Mesendoderm (in vitro differentiated cells): ENCODE measurements at regions not wholly inside any gene's neighbourhood (a gene's known extent, or its start where the extent isn't known, plus 50 kb on each side); places are given as distances from the start of the nearest gene placed in this dataset.

ENCODE experiments used
- DNase-seq: peaks from one replicate; pipeline ENCODE4 v3.0.0; 2013
- H2AK5ac ChIP-seq: 2 replicates; pipeline ENCODE4 v1.6.1; 2013; ENCODE audit warnings: low read length, inconsistent platforms
- H2BK120ac ChIP-seq: 2 replicates; pipeline ENCODE4 v1.6.1; 2013; ENCODE audit warnings: low read depth, mild to moderate bottlenecking, low read length, moderate library complexity, mixed read lengths
- H2BK15ac ChIP-seq: replicated peaks from 2 replicates; pipeline ENCODE4 v1.6.1; 2013; ENCODE audit warnings: low read depth, mild to moderate bottlenecking, moderate library complexity
- H2BK5ac ChIP-seq: 2 replicates; pipeline ENCODE4 v1.6.1; 2013; ENCODE audit warnings: low read length, inconsistent platforms
- H3K18ac ChIP-seq: 2 replicates; pipeline ENCODE4 v1.6.1; 2013; ENCODE audit warnings: mild to moderate bottlenecking, low read length, mixed read lengths
- H3K23ac ChIP-seq: one replicate; pipeline ENCODE4 v1.6.1; 2013; ENCODE audit warnings: low read length
- H3K27ac ChIP-seq: 2 replicates; pipeline ENCODE4 v1.5.1; 2013; ENCODE audit warnings: low read depth, mild to moderate bottlenecking, inconsistent platforms, low read length, moderate library complexity
- H3K27me3 ChIP-seq: 2 replicates; pipeline ENCODE4 v1.6.1; 2013; ENCODE audit warnings: low read length, control low read depth, mild to moderate bottlenecking, inconsistent platforms; ENCODE audit not compliant: insufficient read depth, poor library complexity
- H3K36me3 ChIP-seq: 2 replicates; pipeline ENCODE4 v1.6.1; 2013; ENCODE audit warnings: low read length, inconsistent platforms; ENCODE audit not compliant: control insufficient read depth, insufficient read depth
- H3K4ac ChIP-seq: one replicate; pipeline ENCODE4 v1.6.1; 2013; ENCODE audit warnings: low read depth, mild to moderate bottlenecking, low read length, moderate library complexity
- H3K4me1 ChIP-seq: 2 replicates; pipeline ENCODE4 v1.6.1; 2013; ENCODE audit warnings: low read depth, low read length, inconsistent platforms; ENCODE audit not compliant: control insufficient read depth
- H3K4me2 ChIP-seq: 2 replicates; pipeline ENCODE4 v1.6.1; 2013; ENCODE audit warnings: low read length
- H3K4me3 ChIP-seq: 2 replicates; pipeline ENCODE4 v1.5.1; 2013; ENCODE audit warnings: mild to moderate bottlenecking, low read length
- H3K56ac ChIP-seq: one replicate; pipeline ENCODE4 v1.6.1; 2013; ENCODE audit warnings: low read length
- H3K79me1 ChIP-seq: 2 replicates; pipeline ENCODE4 v1.6.1; 2013; ENCODE audit warnings: low read length, inconsistent platforms
- H3K79me2 ChIP-seq: 2 replicates; pipeline ENCODE4 v1.6.1; 2013; ENCODE audit warnings: mild to moderate bottlenecking, low read length; ENCODE audit not compliant: control insufficient read depth, insufficient read depth
- H3K9ac ChIP-seq: 2 replicates; pipeline ENCODE4 v1.6.1; 2013; ENCODE audit warnings: low read length, inconsistent platforms
- H4K5ac ChIP-seq: one replicate; pipeline ENCODE4 v1.6.1; 2013; ENCODE audit warnings: low read length
- H4K8ac ChIP-seq: one replicate; pipeline ENCODE4 v1.6.1; 2013; ENCODE audit warnings: low read depth, mild to moderate bottlenecking, control low read depth, low read length, moderate library complexity
- WGBS: extraction: QIAGEN DNeasy Blood & Tissue Kit; methylation state at CpG from one replicate; pipeline ENCODE4 v1.1.7; 2013; ENCODE audit warnings: low lambda C conversion rate, missing lambda C conversion rate; ENCODE audit not compliant: insufficient coverage; ENCODE audit errors: extremely low coverage; 5-methylcytosine and 5-hydroxymethylcytosine counted together

- DNase-seq, result no peak
- no peak overlapping the region for H3K9ac ChIP-seq
- no peak overlapping the region for H2BK15ac ChIP-seq
- no peak overlapping the region for H3K56ac ChIP-seq
- no peak overlapping the region for H3K23ac ChIP-seq
- no peaks in the 10 kb centered on the region for H3K36me3 ChIP-seq
- no peaks in the 10 kb centered on the region for H3K79me2 ChIP-seq
- no peak overlapping the region for H3K4me3 ChIP-seq
- no peak overlapping the region for H3K4me2 ChIP-seq
- no peak overlapping the region for H4K5ac ChIP-seq
- no peaks in the 10 kb centered on the region for H3K4me1 ChIP-seq
- no peak overlapping the region for H3K27ac ChIP-seq
- H3K27me3 ChIP-seq, result no peaks in the 10 kb centered on the region
- no peaks in the 10 kb centered on the region for H3K79me1 ChIP-seq
- H2AK5ac ChIP-seq, result no peak overlapping the region
- no peak overlapping the region for H4K8ac ChIP-seq
- no peak overlapping the region for H3K4ac ChIP-seq
- H2BK5ac ChIP-seq, result no peak overlapping the region
- no peak overlapping the region for H2BK120ac ChIP-seq
- no peak overlapping the region for H3K18ac ChIP-seq
Measured at GRCh38 chr2:210833403-210833802, 277.0 kb downstream of the CPS1 start.

- Histone ChIP-seq H3K4ac (no peak overlapping the region), H4K5ac (no peak overlapping the region), H2BK5ac (no peak overlapping the region), H3K18ac (no peak overlapping the region), H3K79me2 (no peaks in the 10 kb centered on the region), H3K4me1 (no peaks in the 10 kb centered on the region), H2AK5ac (no peak overlapping the region), H3K4me3 (no peak overlapping the region), H3K27me3 (no peaks in the 10 kb centered on the region), H3K36me3 (no peaks in the 10 kb centered on the region), H3K79me1 (no peaks in the 10 kb centered on the region), H3K4me2 (no peak overlapping the region), H3K56ac (no peak overlapping the region), H3K9ac (no peak overlapping the region), H2BK15ac (no peak overlapping the region), H3K23ac (no peak overlapping the region), H4K8ac (no peak overlapping the region), H2BK120ac (no peak overlapping the region), H3K27ac (no peak overlapping the region)
- WGBS, result no CpG with 5 or more reads among the region's 4 CpGs
- no peak for DNase-seq
Measured at GRCh38 chr2:210839034-210839433, 282.6 kb downstream of the CPS1 start.

- Histone ChIP-seq H3K79me1 (no peaks in the 10 kb centered on the region), H3K4me1 (no peaks in the 10 kb centered on the region), H3K4me3 (no peak overlapping the region), H2AK5ac (no peak overlapping the region), H3K36me3 (no peaks in the 10 kb centered on the region), H4K8ac (no peak overlapping the region), H3K18ac (no peak overlapping the region), H2BK120ac (no peak overlapping the region), H4K5ac (no peak overlapping the region), H3K4ac (no peak overlapping the region), H2BK15ac (no peak overlapping the region), H2BK5ac (no peak overlapping the region), H3K79me2 (no peaks in the 10 kb centered on the region), H3K9ac (no peak overlapping the region), H3K56ac (no peak overlapping the region), H3K4me2 (no peak overlapping the region), H3K27me3 (no peaks in the 10 kb centered on the region), H3K23ac (no peak overlapping the region), H3K27ac (no peak overlapping the region)
- no peak for DNase-seq
Measured at GRCh38 chr2:210839450-210839849, 283.1 kb downstream of the CPS1 start.

GRCh38 chr2:210842896-210843295, 286.5 kb downstream of the CPS1 start:
- Histone ChIP-seq H3K79me2 (no peaks in the 10 kb centered on the region), H2AK5ac (no peak overlapping the region), H3K27ac (no peak overlapping the region), H2BK15ac (no peak overlapping the region), H4K5ac (no peak overlapping the region), H3K4me3 (no peak overlapping the region), H3K23ac (no peak overlapping the region), H2BK120ac (no peak overlapping the region), H3K27me3 (no peaks in the 10 kb centered on the region), H3K4me2 (no peak overlapping the region), H3K4ac (no peak overlapping the region), H3K4me1 (no peaks in the 10 kb centered on the region), H3K9ac (no peak overlapping the region), H3K56ac (no peak overlapping the region), H4K8ac (no peak overlapping the region), H2BK5ac (no peak overlapping the region), H3K36me3 (no peaks in the 10 kb centered on the region), H3K18ac (no peak overlapping the region), H3K79me1 (no peaks in the 10 kb centered on the region)
- no CpG with 5 or more reads among the region's 3 CpGs for WGBS
- no peak for DNase-seq

GRCh38 chr2:210844016-210844415, 287.6 kb downstream of the CPS1 start:
- Histone ChIP-seq H2BK15ac (no peak overlapping the region), H3K36me3 (no peaks in the 10 kb centered on the region), H3K27me3 (no peaks in the 10 kb centered on the region)

GRCh38 chr2:210859314-210859713, 302.9 kb downstream of the CPS1 start:
- no peak overlapping the region for H3K4ac ChIP-seq
- no peaks in the 10 kb centered on the region for H3K27me3 ChIP-seq
- WGBS, result no CpG with 5 or more reads among the region's 2 CpGs
- H3K27ac ChIP-seq, result no peak overlapping the region
- no peaks in the 10 kb centered on the region for H3K4me1 ChIP-seq
- H3K9ac ChIP-seq, result no peak overlapping the region
- H2BK15ac ChIP-seq, result no peak overlapping the region
- H3K4me2 ChIP-seq, result no peak overlapping the region
- H3K4me3 ChIP-seq, result no peak overlapping the region
- no peaks in the 10 kb centered on the region for H3K36me3 ChIP-seq
- H4K8ac ChIP-seq, result no peak overlapping the region
- no peak overlapping the region for H3K18ac ChIP-seq
- H3K56ac ChIP-seq, result no peak overlapping the region
- no peak overlapping the region for H3K23ac ChIP-seq
- H3K79me2 ChIP-seq, result no peaks in the 10 kb centered on the region
- H4K5ac ChIP-seq, result no peak overlapping the region
- H3K79me1 ChIP-seq, result no peaks in the 10 kb centered on the region
- H2BK120ac ChIP-seq, result no peak overlapping the region
- H2BK5ac ChIP-seq, result no peak overlapping the region
- H2AK5ac ChIP-seq, result no peak overlapping the region
- DNase-seq, result no peak

More at GRCh38 chr2:210844016-210844415, 287.6 kb downstream of the CPS1 start:
- Histone ChIP-seq H3K79me2 (no peaks in the 10 kb centered on the region), H3K4ac (no peak overlapping the region), H3K56ac (no peak overlapping the region), H3K4me1 (no peaks in the 10 kb centered on the region), H3K9ac (no peak overlapping the region), H3K18ac (no peak overlapping the region), H2AK5ac (no peak overlapping the region), H2BK120ac (no peak overlapping the region), H2BK5ac (no peak overlapping the region), H3K27ac (no peak overlapping the region), H4K5ac (no peak overlapping the region), H3K79me1 (no peaks in the 10 kb centered on the region), H3K4me2 (no peak overlapping the region), H3K23ac (no peak overlapping the region), H4K8ac (no peak overlapping the region), H3K4me3 (no peak overlapping the region)
- DNase-seq, result no peak
- WGBS, result no CpG with 5 or more reads among the region's 1 CpG
